ENCODE measurements at regions not wholly inside any gene's neighbourhood (a gene's known extent, or its start where the extent isn't known, plus 50 kb on each side); places are given as distances from the start of the nearest gene placed in this dataset.

GRCh38 chr5:165015126-165015525 is 1509.7 kb downstream of the MAT2B start:
- ATAC-seq (no peak), FAIRE-seq (no peak), DNase-seq (ENCODE audit: low spot score) (no peak)
- in situ Hi-C loops (cut with HindIII; ENCODE audit: extremely low pct_ligation_motif_present, low pct_unique_long_range_greater_than_20kb) = no loop called here
- intact Hi-C loops (cut with micrococcal nuclease; ENCODE audit: unreplicated experiment) = no loop called here
- Histone ChIP-seq H3K79me2 (ENCODE audit: insufficient read depth, low read length) (no peaks in the 10 kb centered on the region), H3K27me3 (ENCODE audit: control insufficient read depth in 1 of 2, insufficient read depth in 2 of 2, low read length in 2 of 2) (no peaks in the 10 kb centered on the region), H3K36me3 (replicated peaks in 1 of 2; ENCODE audit: control insufficient read depth in 1 of 2, insufficient read depth in 2 of 2, low read length in 2 of 2) (no peaks in the 10 kb centered on the region), H3K4me2 (ENCODE audit: low read depth, low read length) (no peak overlapping the region), H3K9me3 (ENCODE audit: low read length) (peaks cover 64% of the 10 kb centered on the region), H3K27ac (ENCODE audit: extremely low read length, insufficient read depth, low read length) (no peak overlapping the region), H3K9ac (ENCODE audit: insufficient read depth, low read depth, low read length) (no peak overlapping the region), H3K4me1 (ENCODE audit: insufficient read depth, low read length) (no peaks in the 10 kb centered on the region), H4K20me1 (ENCODE audit: insufficient read depth, low read length) (no peaks in the 10 kb centered on the region), H3K4me3 (replicated peaks in 1 of 3; ENCODE audit: insufficient read depth in 1 of 3, low read depth in 2 of 3, low read length in 3 of 3) (no peak overlapping the region), H2AFZ (ENCODE audit: low read length) (no peak overlapping the region)
- BruUV-seq (replicated peaks) = no TSS peak
- ChIA-PET CTCF (ENCODE audit: low intra/inter-chr PET ratio, low total read pairs) (no interaction called here), POLR2A (no interaction called here)
- TF ChIP-seq ZNF275 (CRISPR knock-in tag; IDR thresholded peaks at IDR 0.05; ENCODE audit: borderline replicate concordance) (no peak), GMEB1 (CRISPR knock-in tag; IDR thresholded peaks at IDR 0.05; ENCODE audit: borderline replicate concordance) (no peak), ZNF329 (CRISPR knock-in tag; IDR thresholded peaks at IDR 0.05; ENCODE audit: low read depth) (no peak), YY1 (IDR thresholded peaks at IDR 0.05; ENCODE audit: insufficient read depth, insufficient replicate concordance, low read depth, low read length) (no peak), ZNF317 (CRISPR knock-in tag; IDR thresholded peaks at IDR 0.05) (no peak), ZNF644 (CRISPR knock-in tag; IDR thresholded peaks at IDR 0.05; ENCODE audit: low read depth) (no peak), MED13 (CRISPR knock-in tag; IDR thresholded peaks at IDR 0.05) (no peak), ZNF816 (CRISPR knock-in tag; IDR thresholded peaks at IDR 0.05; ENCODE audit: borderline replicate concordance) (no peak), TERF1 (CRISPR knock-in tag; IDR thresholded peaks at IDR 0.05) (no peak), ZSCAN30 (CRISPR knock-in tag; IDR thresholded peaks at IDR 0.05) (no peak), KLF15 (CRISPR knock-in tag; IDR thresholded peaks at IDR 0.05; ENCODE audit: borderline replicate concordance) (no peak), PAF1 (CRISPR knock-in tag; IDR thresholded peaks at IDR 0.05) (no peak), CHD2 (IDR thresholded peaks at IDR 0.05; ENCODE audit: low read depth, low read length) (no peak), MXI1 (IDR thresholded peaks at IDR 0.05; ENCODE audit: borderline replicate concordance, low read depth, low read length) (no peak)
- TF ChIP-seq, protein P1, sequence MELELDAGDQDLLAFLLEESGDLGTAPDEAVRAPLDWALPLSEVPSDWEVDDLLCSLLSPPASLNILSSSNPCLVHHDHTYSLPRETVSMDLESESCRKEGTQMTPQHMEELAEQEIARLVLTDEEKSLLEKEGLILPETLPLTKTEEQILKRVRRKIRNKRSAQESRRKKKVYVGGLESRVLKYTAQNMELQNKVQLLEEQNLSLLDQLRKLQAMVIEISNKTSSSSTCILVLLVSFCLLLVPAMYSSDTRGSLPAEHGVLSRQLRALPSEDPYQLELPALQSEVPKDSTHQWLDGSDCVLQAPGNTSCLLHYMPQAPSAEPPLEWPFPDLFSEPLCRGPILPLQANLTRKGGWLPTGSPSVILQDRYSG (CRISPR knock-in tag; IDR thresholded peaks at IDR 0.05) = no peak
- 2% methylated on average over 2 of the region's 2 CpGs for WGBS (ENCODE audit: low lambda C conversion rate)
